Kidney glomerular epithelial cell (primary cell): ENCODE measurements at regions not wholly inside any gene's neighbourhood (a gene's known extent, or its start where the extent isn't known, plus 50 kb on each side); places are given as distances from the start of the nearest gene placed in this dataset.
A peak's percentile ranks its signal among the peaks of the same experiment; 100 is the strongest.

Source experiments
- DNase-seq: peaks from one replicate; lab custom pipeline; 2025; lab: John Stamatoyannopoulos, UW

GRCh38 chr5:20276061-20276958 lies 288.3 kb upstream of the CDH18 start:
- peak; percentile 47 for DNase-seq

- no peak for DNase-seq
These were observed 278.1 kb upstream of the CDH18 start for GRCh38 chr5:20266066-20266465.

DNA sequence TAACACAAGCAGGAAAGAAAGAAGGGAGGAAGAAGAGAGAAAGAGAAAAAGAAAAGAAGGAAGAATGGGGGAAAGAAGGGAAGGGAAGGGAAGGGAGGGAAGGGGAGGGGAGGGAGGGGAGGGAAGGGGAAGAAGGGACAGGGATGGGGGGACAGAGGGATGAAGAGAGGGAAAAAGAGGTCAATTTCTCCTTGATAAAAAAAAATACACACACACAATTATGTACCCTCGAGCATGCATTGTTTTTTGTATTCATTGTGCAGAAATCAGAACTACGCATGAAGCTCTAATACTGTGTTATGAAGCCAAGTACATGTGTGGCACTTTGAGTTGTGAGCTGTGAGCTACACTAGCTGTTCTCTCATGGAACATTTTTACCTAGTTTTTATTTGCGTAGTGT lies 274.9 kb upstream of the CDH18 start:
- no peak for DNase-seq

- DNase-seq = no peak
These were observed 266.7 kb upstream of the CDH18 start for GRCh38 chr5:20254748-20255147.

- no peak for DNase-seq
These were observed 260.1 kb upstream of the CDH18 start for GRCh38 chr5:20248118-20248517.

- DNase-seq = no peak
These were observed 257.5 kb upstream of the CDH18 start for GRCh38 chr5:20245432-20245974.

DNA sequence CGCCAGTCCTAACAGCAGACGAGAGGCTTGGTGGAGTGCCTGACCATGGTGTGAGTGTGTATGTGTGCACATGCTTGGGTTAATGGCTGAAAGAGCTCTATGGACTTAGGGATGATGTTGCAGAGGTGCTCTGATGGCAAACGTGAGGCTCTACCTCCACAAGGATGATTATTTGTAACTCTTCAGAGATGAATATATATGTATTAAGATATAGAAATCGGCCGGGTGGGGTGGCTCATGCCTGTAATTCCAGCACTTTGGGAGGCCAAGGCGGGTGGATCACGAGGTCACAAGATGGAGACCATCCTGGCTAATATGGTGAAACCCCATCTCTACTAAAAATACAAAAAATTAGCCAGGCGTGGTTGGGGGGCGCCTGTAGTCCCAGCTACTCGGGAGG lies 253.4 kb upstream of the CDH18 start:
- DNase-seq = no peak

- no peak for DNase-seq
These were observed 243.0 kb upstream of the CDH18 start for GRCh38 chr5:20231040-20231439.

DNA sequence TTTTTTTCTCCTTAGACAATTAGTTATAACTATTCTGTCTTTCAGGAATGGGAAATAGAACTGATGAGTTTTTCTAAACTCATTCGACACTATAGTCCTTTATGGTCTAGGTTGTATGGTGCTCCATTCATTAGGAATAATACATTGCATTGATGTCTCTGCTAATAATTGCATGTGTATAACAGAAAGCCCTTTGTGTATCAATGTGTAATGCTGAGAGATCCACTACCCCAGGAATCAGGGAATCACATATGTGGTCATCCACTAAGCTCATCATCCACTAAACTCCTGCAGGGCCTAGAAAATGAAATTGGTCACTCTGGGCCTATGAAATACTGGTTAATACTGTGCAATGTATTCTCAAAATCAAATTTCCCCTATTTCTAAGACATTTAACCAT lies 242.0 kb upstream of the CDH18 start:
- no peak for DNase-seq

GRCh38 chr5:20229303-20230005 lies 241.5 kb upstream of the CDH18 start:
- no peak for DNase-seq

GRCh38 chr5:20224966-20225365 lies 237.0 kb upstream of the CDH18 start:
- no peak for DNase-seq

GRCh38 chr5:20224046-20224445 lies 236.0 kb upstream of the CDH18 start:
- no peak for DNase-seq

DNA sequence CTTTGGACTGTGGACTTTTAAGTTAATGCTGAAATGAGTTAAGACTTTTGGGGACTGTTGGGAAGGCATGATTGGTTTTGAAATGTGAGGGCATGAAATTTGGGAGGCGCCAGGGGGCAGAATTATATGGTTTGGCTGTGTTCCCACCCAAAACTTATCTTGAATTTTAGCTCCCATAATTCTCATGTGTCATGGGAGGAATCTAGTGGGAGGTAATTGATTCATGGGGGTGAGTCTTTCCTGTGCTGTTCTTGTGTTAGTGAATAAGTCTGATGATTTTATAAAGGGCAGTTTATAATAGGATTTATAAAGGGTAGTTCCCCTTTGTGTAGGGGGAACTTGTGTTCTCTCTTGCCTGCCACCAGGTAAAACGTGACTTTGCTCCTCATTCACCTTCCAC lies 235.5 kb upstream of the CDH18 start:
- DNase-seq = no peak

DNA sequence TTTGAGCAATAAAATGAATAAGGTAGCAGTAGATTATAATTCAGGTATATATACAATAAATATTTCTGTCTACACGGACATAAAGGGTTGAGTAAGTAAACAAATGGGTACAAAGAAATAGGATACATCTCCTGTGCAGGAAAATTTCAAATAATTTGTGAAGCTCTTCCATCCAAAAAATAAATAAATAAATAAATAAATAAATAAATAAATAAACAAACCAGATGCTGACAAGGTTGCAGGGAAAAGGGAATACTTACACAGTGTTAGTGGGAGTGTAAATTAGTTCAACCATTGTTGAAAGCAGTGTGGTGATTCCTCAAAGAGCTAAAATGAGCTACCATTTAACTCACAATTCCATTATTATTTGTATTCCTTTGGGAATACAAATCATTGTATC lies 227.3 kb upstream of the CDH18 start:
- DNase-seq = no peak

GRCh38 chr5:20213803-20214202 lies 225.8 kb upstream of the CDH18 start:
- DNase-seq = no peak

GRCh38 chr5:20212701-20213100 lies 224.7 kb upstream of the CDH18 start:
- no peak for DNase-seq

DNA sequence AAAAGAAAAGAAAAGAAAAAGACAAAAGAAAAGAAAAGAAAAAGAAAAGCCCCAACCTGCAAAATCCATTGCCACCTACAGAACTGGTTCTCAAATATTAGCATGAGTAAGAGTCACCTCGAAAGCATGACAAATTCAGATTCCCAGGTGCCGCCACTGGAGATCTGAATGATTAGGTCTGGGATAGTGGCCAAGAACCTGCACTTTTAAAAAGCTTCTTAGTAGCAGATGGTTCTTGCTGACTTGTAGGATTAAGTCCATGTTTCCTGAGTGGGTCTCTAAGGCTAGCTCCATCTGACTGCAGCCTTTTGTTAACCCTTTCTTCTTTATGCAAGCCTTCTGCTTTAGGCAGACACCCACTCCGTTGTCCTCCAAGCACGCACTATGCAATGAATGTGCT lies 178.5 kb upstream of the CDH18 start:
- no peak for DNase-seq

GRCh38 chr5:20158006-20158405 lies 170.0 kb upstream of the CDH18 start:
- no peak for DNase-seq

GRCh38 chr5:20157089-20157488 lies 169.1 kb upstream of the CDH18 start:
- no peak for DNase-seq

DNA sequence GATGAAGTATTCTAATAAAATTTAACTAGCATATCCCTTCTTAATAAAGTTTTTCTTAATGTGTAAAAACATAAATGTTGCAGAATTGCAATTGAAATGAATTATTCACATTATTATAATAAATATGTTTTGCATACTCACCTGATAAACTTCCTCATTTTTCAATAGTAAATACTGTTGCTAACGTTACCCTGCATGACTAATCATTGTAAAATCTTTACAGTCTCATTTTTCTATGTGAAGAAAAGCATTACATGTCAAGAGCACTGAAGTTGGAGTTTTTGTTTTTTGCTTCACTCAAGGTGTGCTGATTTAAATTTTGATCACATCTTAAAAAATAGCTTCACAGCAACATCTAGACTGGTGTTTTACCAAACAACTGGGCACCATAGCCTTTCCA lies 157.2 kb upstream of the CDH18 start:
- no peak for DNase-seq

- no peak for DNase-seq
These were observed 141.5 kb upstream of the CDH18 start for GRCh38 chr5:20129501-20129900.

GRCh38 chr5:20128343-20128742 lies 140.3 kb upstream of the CDH18 start:
- no peak for DNase-seq

GRCh38 chr5:20114526-20114925 lies 126.5 kb upstream of the CDH18 start:
- DNase-seq = no peak
